ENCODE measurements at regions not wholly inside any gene's neighbourhood (a gene's known extent, or its start where the extent isn't known, plus 50 kb on each side); places are given as distances from the start of the nearest gene placed in this dataset.

DNA sequence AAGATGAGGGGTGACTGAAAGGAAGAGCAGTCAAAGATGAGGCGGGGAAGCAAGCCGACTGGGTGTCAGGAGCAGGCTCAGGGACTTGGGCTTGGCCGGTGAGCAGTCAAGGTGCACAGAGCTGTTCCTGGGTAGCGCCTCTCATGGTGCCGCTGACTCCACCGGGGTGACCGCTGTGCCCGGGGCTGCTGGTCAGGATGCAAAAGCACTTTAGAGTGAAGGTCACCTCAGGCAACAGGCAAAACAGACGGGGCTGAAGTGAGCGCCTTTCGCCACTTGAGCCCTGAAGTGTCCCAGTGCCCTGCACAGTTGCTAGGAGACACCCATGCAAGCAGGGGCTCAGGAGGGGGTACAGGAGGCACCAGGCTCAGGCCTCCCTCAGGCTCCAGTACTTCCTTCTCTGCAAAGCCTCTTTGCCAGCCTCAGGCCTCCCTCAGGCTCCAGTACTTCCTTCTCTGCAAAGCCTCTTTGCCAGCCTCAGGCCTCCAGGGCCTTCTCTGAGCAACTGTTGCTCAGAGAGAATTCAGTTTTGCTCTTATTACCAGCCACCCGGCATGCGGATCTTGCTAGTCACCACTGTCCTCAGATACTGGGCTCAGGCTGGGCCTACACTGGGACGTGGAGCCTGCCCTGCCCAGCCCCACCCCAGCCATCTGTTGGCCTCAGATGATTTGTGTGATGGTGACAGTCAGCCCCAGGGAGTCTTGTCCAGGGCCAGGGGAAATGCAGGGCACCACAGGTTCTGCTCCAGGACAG lies 99.7 kb upstream of the IRF2BP2 start:
- no peaks in the 10 kb centered on the region for H3K9me2 ChIP-seq (ENCODE audit: insufficient read depth)
- H3K27me3 ChIP-seq (ENCODE audit: insufficient read depth, low read length), result no peaks in the 10 kb centered on the region
- CTCF ChIA-PET, result no interaction called here
- no peak for ATAC-seq
- no peak for TF ChIP-seq FOSL1 (IDR thresholded peaks at IDR 0.05; ENCODE audit: low read depth)
- TF ChIP-seq, protein P1, sequence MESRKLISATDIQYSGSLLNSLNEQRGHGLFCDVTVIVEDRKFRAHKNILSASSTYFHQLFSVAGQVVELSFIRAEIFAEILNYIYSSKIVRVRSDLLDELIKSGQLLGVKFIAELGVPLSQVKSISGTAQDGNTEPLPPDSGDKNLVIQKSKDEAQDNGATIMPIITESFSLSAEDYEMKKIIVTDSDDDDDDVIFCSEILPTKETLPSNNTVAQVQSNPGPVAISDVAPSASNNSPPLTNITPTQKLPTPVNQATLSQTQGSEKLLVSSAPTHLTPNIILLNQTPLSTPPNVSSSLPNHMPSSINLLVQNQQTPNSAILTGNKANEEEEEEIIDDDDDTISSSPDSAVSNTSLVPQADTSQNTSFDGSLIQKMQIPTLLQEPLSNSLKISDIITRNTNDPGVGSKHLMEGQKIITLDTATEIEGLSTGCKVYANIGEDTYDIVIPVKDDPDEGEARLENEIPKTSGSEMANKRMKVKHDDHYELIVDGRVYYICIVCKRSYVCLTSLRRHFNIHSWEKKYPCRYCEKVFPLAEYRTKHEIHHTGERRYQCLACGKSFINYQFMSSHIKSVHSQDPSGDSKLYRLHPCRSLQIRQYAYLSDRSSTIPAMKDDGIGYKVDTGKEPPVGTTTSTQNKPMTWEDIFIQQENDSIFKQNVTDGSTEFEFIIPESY (IDR thresholded peaks at IDR 0.05; ENCODE audit: extremely low read depth, insufficient replicate concordance, low read length), result no peak
- no peaks in the 10 kb centered on the region for H3K9me3 ChIP-seq (ENCODE audit: control insufficient read depth in 1 of 2, insufficient read depth in 1 of 2, low read depth in 1 of 2, low read length in 2 of 2)
- no peak overlapping the region for H3K9ac ChIP-seq (ENCODE audit: low read length)
- intact Hi-C loops (cut with micrococcal nuclease), result no loop called here
- no peak for DNase-seq (ENCODE audit: low read depth, low spot score)
- H3K4me2 ChIP-seq (ENCODE audit: low read length), result no peak overlapping the region
- H3K4me1 ChIP-seq (ENCODE audit: control insufficient read depth in 1 of 2, insufficient read depth in 2 of 2, low read length in 2 of 2), result no peaks in the 10 kb centered on the region
- POLR2A ChIA-PET, result no interaction called here
- H3K36me3 ChIP-seq (ENCODE audit: control insufficient read depth in 1 of 2, insufficient read depth in 2 of 2, low read length in 2 of 2), result no peaks in the 10 kb centered on the region
- no peaks in the 10 kb centered on the region for H3K79me2 ChIP-seq (ENCODE audit: insufficient read depth, low read length)
- RAD21 ChIA-PET (ENCODE audit: low non-redundant PET in 1 of 2, low total read pairs in 2 of 2, uncharacterized antibody in 2 of 2, unreplicated experiment in 2 of 2), result no interaction called here
- no peak overlapping the region for H3K27ac ChIP-seq (ENCODE audit: low read depth, low read length)
- H4K20me1 ChIP-seq (ENCODE audit: insufficient read depth), result no peaks in the 10 kb centered on the region
- H2AFZ ChIP-seq (ENCODE audit: low read depth, low read length, poor library complexity, severe bottlenecking), result no peak overlapping the region
- no TSS peak for BruUV-seq (replicated peaks)
- H3K4me3 ChIP-seq (replicated peaks in 1 of 2; ENCODE audit: low read depth in 1 of 2, low read length in 2 of 2), result no peak overlapping the region

- Histone ChIP-seq H3K4me3 (replicated peaks in 1 of 2; ENCODE audit: low read depth in 1 of 2, low read length in 2 of 2) (no peak overlapping the region), H3K4me1 (ENCODE audit: control insufficient read depth in 1 of 2, insufficient read depth in 2 of 2, low read length in 2 of 2) (no peaks in the 10 kb centered on the region), H3K36me3 (ENCODE audit: control insufficient read depth in 1 of 2, insufficient read depth in 2 of 2, low read length in 2 of 2) (no peaks in the 10 kb centered on the region), H3K27ac (ENCODE audit: low read depth, low read length) (no peak overlapping the region), H3K4me2 (ENCODE audit: low read length) (no peak overlapping the region), H3K9ac (ENCODE audit: low read length) (no peak overlapping the region), H3K79me2 (ENCODE audit: insufficient read depth, low read length) (no peaks in the 10 kb centered on the region), H2AFZ (ENCODE audit: low read depth, low read length, poor library complexity, severe bottlenecking) (no peak overlapping the region), H3K27me3 (ENCODE audit: insufficient read depth, low read length) (no peaks in the 10 kb centered on the region), H3K9me3 (ENCODE audit: control insufficient read depth in 1 of 2, insufficient read depth in 1 of 2, low read depth in 1 of 2, low read length in 2 of 2) (no peaks in the 10 kb centered on the region), H3K9me2 (ENCODE audit: insufficient read depth) (no peaks in the 10 kb centered on the region), H4K20me1 (ENCODE audit: insufficient read depth) (no peaks in the 10 kb centered on the region)
- ATAC-seq (no peak), DNase-seq (ENCODE audit: low read depth, low spot score) (no peak)
- ChIA-PET CTCF (no interaction called here), POLR2A (no interaction called here), RAD21 (ENCODE audit: low non-redundant PET in 1 of 2, low total read pairs in 2 of 2, uncharacterized antibody in 2 of 2, unreplicated experiment in 2 of 2) (no interaction called here)
- intact Hi-C loops (cut with micrococcal nuclease), result no loop called here
- BruUV-seq (replicated peaks), result no TSS peak
- TF ChIP-seq EZH2phosphoT487 (IDR thresholded peaks at IDR 0.05; ENCODE audit: borderline replicate concordance) (no peak), REST (IDR thresholded peaks at IDR 0.05; ENCODE audit: low read depth) (no peak), ZFX (IDR thresholded peaks at IDR 0.05) (no peak), SRF (IDR thresholded peaks at IDR 0.05; ENCODE audit: low read depth) (no peak), EGR1 (IDR thresholded peaks at IDR 0.05; ENCODE audit: low read depth) (no peak), SP1 (IDR thresholded peaks at IDR 0.05; ENCODE audit: low read depth) (no peak), POLR2A (IDR thresholded peaks at IDR 0.05; ENCODE audit: borderline replicate concordance, extremely low read depth, insufficient read depth, insufficient read length) (no peak)
Observed at GRCh38 chr1:234708700-234709395, 98.9 kb upstream of the IRF2BP2 start.
